PFSK-1 (cell line): ENCODE measurements at regions not wholly inside any gene's neighbourhood (a gene's known extent, or its start where the extent isn't known, plus 50 kb on each side); places are given as distances from the start of the nearest gene placed in this dataset.

Source experiments
- POLR2AphosphoS5 ChIP-seq: IDR thresholded peaks from 2 replicates; pipeline ENCODE4 v1.6.1; 2012; ENCODE audit warnings: low read depth, mild to moderate bottlenecking, control low read depth, low read length, moderate library complexity
- TF ChIP-seq, protein P1 (sequence below), 2 experiments: IDR thresholded peaks; 2 replicates each; pipeline versions ENCODE4 v1.6.1 to v1.8.0; 2011 to 2012; ENCODE audit warnings: low read depth in 2 of 2, low read length in 2 of 2, control low read depth in 1 of 2, inconsistent platforms in 1 of 2, mild to moderate bottlenecking in 1 of 2, moderate library complexity in 1 of 2; ENCODE audit not compliant: insufficient read depth in 1 of 2

DNA sequence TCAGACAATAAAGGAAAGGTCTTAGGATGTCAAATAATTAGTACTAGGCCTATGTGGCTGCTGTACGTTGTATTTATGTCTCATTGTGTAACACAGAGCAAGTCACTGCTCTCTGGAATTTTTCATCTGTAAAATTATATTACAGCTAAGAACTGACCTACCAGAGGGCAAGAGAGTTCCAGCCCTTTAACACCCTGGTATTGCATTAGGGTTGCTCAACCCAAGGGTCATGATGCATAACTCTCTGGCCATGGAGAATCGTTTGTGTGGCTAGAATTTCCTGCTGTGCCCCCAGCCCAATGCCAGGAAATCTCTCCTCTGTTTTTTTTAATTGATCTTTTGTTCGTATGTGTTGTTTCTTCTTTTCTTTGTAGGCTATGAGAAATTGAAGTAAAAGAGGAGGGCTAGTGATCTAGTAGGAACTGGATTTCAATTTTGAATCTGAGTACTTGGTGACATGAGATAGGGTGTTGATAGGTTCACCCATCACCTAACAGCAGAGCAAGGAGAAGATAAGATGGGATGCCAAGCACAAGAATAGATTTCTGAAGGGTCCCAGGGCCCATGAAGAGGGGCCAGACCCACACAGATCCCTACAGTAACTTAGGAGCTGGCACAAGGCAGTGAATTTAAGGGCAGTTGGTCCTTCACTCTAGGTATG, 571.2 kb upstream of the TNP1 start:
- TF ChIP-seq, protein P1, sequence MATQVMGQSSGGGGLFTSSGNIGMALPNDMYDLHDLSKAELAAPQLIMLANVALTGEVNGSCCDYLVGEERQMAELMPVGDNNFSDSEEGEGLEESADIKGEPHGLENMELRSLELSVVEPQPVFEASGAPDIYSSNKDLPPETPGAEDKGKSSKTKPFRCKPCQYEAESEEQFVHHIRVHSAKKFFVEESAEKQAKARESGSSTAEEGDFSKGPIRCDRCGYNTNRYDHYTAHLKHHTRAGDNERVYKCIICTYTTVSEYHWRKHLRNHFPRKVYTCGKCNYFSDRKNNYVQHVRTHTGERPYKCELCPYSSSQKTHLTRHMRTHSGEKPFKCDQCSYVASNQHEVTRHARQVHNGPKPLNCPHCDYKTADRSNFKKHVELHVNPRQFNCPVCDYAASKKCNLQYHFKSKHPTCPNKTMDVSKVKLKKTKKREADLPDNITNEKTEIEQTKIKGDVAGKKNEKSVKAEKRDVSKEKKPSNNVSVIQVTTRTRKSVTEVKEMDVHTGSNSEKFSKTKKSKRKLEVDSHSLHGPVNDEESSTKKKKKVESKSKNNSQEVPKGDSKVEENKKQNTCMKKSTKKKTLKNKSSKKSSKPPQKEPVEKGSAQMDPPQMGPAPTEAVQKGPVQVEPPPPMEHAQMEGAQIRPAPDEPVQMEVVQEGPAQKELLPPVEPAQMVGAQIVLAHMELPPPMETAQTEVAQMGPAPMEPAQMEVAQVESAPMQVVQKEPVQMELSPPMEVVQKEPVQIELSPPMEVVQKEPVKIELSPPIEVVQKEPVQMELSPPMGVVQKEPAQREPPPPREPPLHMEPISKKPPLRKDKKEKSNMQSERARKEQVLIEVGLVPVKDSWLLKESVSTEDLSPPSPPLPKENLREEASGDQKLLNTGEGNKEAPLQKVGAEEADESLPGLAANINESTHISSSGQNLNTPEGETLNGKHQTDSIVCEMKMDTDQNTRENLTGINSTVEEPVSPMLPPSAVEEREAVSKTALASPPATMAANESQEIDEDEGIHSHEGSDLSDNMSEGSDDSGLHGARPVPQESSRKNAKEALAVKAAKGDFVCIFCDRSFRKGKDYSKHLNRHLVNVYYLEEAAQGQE (IDR thresholded peaks at IDR 0.05; ENCODE audit: insufficient read depth in 1 of 2, low read depth in 2 of 2, low read length in 2 of 2) = no peak
- TF ChIP-seq POLR2AphosphoS5 = no peak
